ENCODE measurements at regions not wholly inside any gene's neighbourhood (a gene's known extent, or its start where the extent isn't known, plus 50 kb on each side); places are given as distances from the start of the nearest gene placed in this dataset.

DNA sequence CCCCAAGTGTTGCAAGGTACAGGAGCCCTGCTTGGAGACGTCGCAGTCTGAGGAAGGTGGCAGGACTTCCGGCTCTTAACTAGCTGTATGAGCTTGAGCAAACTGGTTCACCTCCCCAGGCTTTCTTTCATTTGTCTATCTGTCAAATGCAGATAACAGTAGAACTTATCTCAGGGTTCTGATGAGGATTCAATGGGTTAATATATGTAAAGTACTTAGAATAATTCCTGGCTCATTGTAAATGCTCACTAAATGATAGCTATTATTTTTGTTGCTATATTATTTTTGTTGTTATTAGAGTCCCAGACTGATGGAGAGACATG, 108.5 kb upstream of the IPO9 start:
- Histone ChIP-seq H3K4me1 (ENCODE audit: control insufficient read depth in 3 of 3, insufficient read depth in 2 of 3, low read depth in 1 of 3, low read length in 2 of 3) (peaks cover 0 to 15% (median 6%) of the 10 kb centered on the region in 3 donors), H3K27ac (ENCODE audit: low read depth in 1 of 3, low read length in 2 of 3) (peak overlapping the region in 2 of 3 donors; percentile 65 to 91), H3K27me3 (ENCODE audit: control insufficient read depth in 3 of 3, insufficient read depth in 3 of 3, low read length in 3 of 3) (peaks cover 0 to 3% (median 0%) of the 10 kb centered on the region in 3 donors), H3K9me3 (ENCODE audit: control insufficient read depth in 2 of 2, insufficient read depth in 1 of 2, low read depth in 1 of 2, low read length in 1 of 2) (no peaks in the 10 kb centered on the region), H3K36me3 (ENCODE audit: control insufficient read depth in 3 of 3, insufficient read depth in 2 of 3, low read depth in 1 of 3, low read length in 3 of 3) (peaks cover 0 to 13% (median 0%) of the 10 kb centered on the region in 3 donors), H3K4me3 (ENCODE audit: low read depth in 1 of 3, low read length in 3 of 3) (no peak overlapping the region)
- DNase-seq (no peak), FAIRE-seq (no peak)
- whole genome bisulfite sequencing, 3 donors: 81 to 85% (median 82%) methylated on average over 3 of the region's 3 CpGs

GRCh38 chr1:201721082-201722049, 107.6 kb upstream of the IPO9 start:
- H3K27ac ChIP-seq (ENCODE audit: low read depth in 1 of 3, low read length in 2 of 3): peak overlapping the region in 2 of 3 donors; percentile 52 to 72
- WGBS, 3 donors: 51 to 61% (median 59%) methylated on average over 13 of the region's 13 CpGs
- H3K4me3 ChIP-seq (ENCODE audit: low read depth in 1 of 3, low read length in 3 of 3): no peak overlapping the region
- H3K9me3 ChIP-seq (ENCODE audit: control insufficient read depth in 2 of 2, insufficient read depth in 1 of 2, low read depth in 1 of 2, low read length in 1 of 2): no peaks in the 10 kb centered on the region
- peaks cover 0 to 13% (median 0%) of the 10 kb centered on the region in 3 donors for H3K36me3 ChIP-seq (ENCODE audit: control insufficient read depth in 3 of 3, insufficient read depth in 2 of 3, low read depth in 1 of 3, low read length in 3 of 3)
- peaks cover 0 to 15% (median 6%) of the 10 kb centered on the region in 3 donors for H3K4me1 ChIP-seq (ENCODE audit: control insufficient read depth in 3 of 3, insufficient read depth in 2 of 3, low read depth in 1 of 3, low read length in 2 of 3)
- no peak for FAIRE-seq
- no peak for DNase-seq
- peaks cover 0 to 3% (median 0%) of the 10 kb centered on the region in 3 donors for H3K27me3 ChIP-seq (ENCODE audit: control insufficient read depth in 3 of 3, insufficient read depth in 3 of 3, low read length in 3 of 3)

DNA sequence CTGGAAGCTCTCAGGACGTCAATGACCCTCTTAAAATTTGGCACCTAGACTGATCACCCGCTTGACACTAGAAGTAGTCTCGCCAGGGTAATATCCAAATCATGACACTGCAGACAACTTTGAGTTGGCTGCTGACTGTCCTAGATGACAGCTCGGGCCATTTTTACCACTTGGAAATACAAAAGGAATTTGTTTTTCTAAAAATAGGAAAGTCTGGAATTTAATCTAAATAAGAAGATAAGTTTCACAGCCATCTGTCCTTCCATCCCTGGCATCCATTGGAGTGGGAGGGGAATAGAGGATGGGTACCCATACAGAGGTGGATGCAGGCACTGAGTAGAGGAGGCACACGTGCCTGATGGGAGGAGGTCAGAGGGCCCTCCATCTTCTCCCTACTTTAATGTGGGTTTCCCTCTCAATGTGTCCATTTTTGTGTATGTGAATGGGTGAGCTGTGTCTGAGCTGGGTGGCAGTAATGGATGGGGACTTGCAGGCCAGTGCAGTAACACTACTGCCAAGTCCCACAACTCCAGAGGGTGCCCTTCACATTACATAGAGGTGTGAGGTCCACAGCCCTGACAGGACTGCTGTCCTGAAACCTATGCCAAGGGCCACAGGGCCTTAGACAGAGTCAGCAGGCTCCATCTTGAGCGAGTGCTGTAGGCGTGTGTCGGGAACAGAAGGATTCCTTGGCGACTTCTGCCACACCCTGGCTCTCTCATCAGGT, 104.8 kb upstream of the IPO9 start:
- DNase-seq (no peak), FAIRE-seq (no peak)
- Histone ChIP-seq H3K9me3 (ENCODE audit: control insufficient read depth in 2 of 2, insufficient read depth in 1 of 2, low read depth in 1 of 2, low read length in 1 of 2) (no peaks in the 10 kb centered on the region), H3K4me1 (ENCODE audit: control insufficient read depth in 3 of 3, insufficient read depth in 2 of 3, low read depth in 1 of 3, low read length in 2 of 3) (peaks cover 0 to 15% (median 4%) of the 10 kb centered on the region in 3 donors), H3K27ac (ENCODE audit: low read depth in 1 of 3, low read length in 2 of 3) (peak overlapping the region in 2 of 3 donors; percentile 57 to 76), H3K36me3 (ENCODE audit: control insufficient read depth in 3 of 3, insufficient read depth in 2 of 3, low read depth in 1 of 3, low read length in 3 of 3) (peaks cover 0 to 3% (median 0%) of the 10 kb centered on the region in 3 donors), H3K27me3 (ENCODE audit: control insufficient read depth in 3 of 3, insufficient read depth in 3 of 3, low read length in 3 of 3) (peaks cover 0 to 3% (median 0%) of the 10 kb centered on the region in 3 donors), H3K4me3 (ENCODE audit: low read depth in 1 of 3, low read length in 3 of 3) (no peak overlapping the region)
- 52 to 68% (median 65%) methylated on average over 9 of the region's 9 CpGs for WGBS, 3 donors

DNA sequence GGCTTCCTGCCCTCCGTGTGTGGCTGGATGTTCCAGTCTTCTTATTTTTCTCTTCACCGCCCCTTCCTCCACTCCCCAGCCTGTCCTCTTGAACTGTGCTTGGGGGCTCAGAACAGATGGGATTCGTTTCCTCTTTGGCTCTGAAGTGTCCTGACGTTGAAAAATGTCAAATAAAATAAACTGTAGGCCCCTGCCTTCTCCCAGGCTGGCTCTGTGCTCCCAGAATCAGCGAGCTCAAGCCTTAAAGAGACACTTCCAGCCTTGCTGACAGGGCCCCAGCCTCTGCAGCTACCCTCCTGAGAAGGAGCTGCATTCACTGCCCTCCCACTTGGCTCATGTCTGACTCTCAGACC, 104.2 kb upstream of the IPO9 start:
- no peaks in the 10 kb centered on the region for H3K9me3 ChIP-seq (ENCODE audit: control insufficient read depth in 2 of 2, insufficient read depth in 1 of 2, low read depth in 1 of 2, low read length in 1 of 2)
- H3K27me3 ChIP-seq (ENCODE audit: control insufficient read depth in 3 of 3, insufficient read depth in 3 of 3, low read length in 3 of 3): peaks cover 0 to 3% (median 0%) of the 10 kb centered on the region in 3 donors
- H3K36me3 ChIP-seq (ENCODE audit: control insufficient read depth in 3 of 3, insufficient read depth in 2 of 3, low read depth in 1 of 3, low read length in 3 of 3): no peaks in the 10 kb centered on the region
- H3K27ac ChIP-seq (ENCODE audit: low read depth in 1 of 3, low read length in 2 of 3): peak overlapping the region in 2 of 3 donors; percentile 57 to 76
- 36 to 65% (median 62%) methylated on average over 5 of the region's 5 CpGs for WGBS, 3 donors
- H3K4me3 ChIP-seq (ENCODE audit: low read depth in 1 of 3, low read length in 3 of 3): no peak overlapping the region
- peak in 1 of 2 donors; percentile 33 for DNase-seq
- FAIRE-seq: no peak
- peaks cover 0 to 12% (median 0%) of the 10 kb centered on the region in 3 donors for H3K4me1 ChIP-seq (ENCODE audit: control insufficient read depth in 3 of 3, insufficient read depth in 2 of 3, low read depth in 1 of 3, low read length in 2 of 3)

- Histone ChIP-seq H3K9me3 (ENCODE audit: control insufficient read depth in 2 of 2, insufficient read depth in 1 of 2, low read depth in 1 of 2, low read length in 1 of 2) (no peaks in the 10 kb centered on the region), H3K27ac (ENCODE audit: low read depth in 1 of 3, low read length in 2 of 3) (no peak overlapping the region), H3K4me1 (ENCODE audit: control insufficient read depth in 3 of 3, insufficient read depth in 2 of 3, low read depth in 1 of 3, low read length in 2 of 3) (peaks cover 0 to 4% (median 0%) of the 10 kb centered on the region in 3 donors), H3K27me3 (ENCODE audit: control insufficient read depth in 3 of 3, insufficient read depth in 3 of 3, low read length in 3 of 3) (peaks cover 0 to 3% (median 0%) of the 10 kb centered on the region in 3 donors), H3K36me3 (ENCODE audit: control insufficient read depth in 3 of 3, insufficient read depth in 2 of 3, low read depth in 1 of 3, low read length in 3 of 3) (peaks cover 0 to 2% (median 0%) of the 10 kb centered on the region in 3 donors), H3K4me3 (ENCODE audit: low read depth in 1 of 3, low read length in 3 of 3) (no peak overlapping the region)
- FAIRE-seq (no peak), DNase-seq (no peak)
- WGBS, 3 donors: 57 to 74% (median 63%) methylated on average over 2 of the region's 2 CpGs
Measured at GRCh38 chr1:201726700-201727099, 102.3 kb upstream of the IPO9 start.

DNA sequence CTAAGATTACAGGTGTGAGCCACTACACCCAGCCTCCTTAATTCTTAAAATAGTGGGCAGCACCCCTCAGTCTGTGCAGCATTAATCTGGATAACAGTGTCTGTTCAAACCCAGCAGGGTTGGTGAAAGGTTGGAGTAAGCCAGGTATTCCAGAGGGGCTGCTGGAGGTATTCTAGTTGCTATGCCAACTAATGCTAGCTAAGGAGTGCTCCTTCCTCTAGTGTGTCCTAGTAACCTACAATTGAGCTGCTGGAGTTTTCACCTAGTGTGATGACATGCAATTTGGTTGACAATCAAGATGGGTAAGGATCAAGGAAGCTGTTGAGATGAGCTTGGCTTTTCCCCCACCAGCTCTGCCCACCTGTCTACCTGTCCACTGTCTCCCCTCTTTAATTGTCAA, 100.2 kb upstream of the IPO9 start:
- DNase-seq (no peak), FAIRE-seq (no peak)
- Histone ChIP-seq H3K27me3 (ENCODE audit: control insufficient read depth in 3 of 3, insufficient read depth in 3 of 3, low read length in 3 of 3) (no peaks in the 10 kb centered on the region), H3K9me3 (ENCODE audit: control insufficient read depth in 2 of 2, insufficient read depth in 1 of 2, low read depth in 1 of 2, low read length in 1 of 2) (no peaks in the 10 kb centered on the region), H3K4me3 (ENCODE audit: low read depth in 1 of 3, low read length in 3 of 3) (no peak overlapping the region), H3K36me3 (ENCODE audit: control insufficient read depth in 3 of 3, insufficient read depth in 2 of 3, low read depth in 1 of 3, low read length in 3 of 3) (peaks cover 0 to 2% (median 0%) of the 10 kb centered on the region in 3 donors), H3K4me1 (ENCODE audit: control insufficient read depth in 3 of 3, insufficient read depth in 2 of 3, low read depth in 1 of 3, low read length in 2 of 3) (peaks cover 0 to 4% (median 0%) of the 10 kb centered on the region in 3 donors), H3K27ac (ENCODE audit: low read depth in 1 of 3, low read length in 2 of 3) (no peak overlapping the region)

GRCh38 chr1:201729973-201730608, 98.9 kb upstream of the IPO9 start:
- H3K36me3 ChIP-seq (ENCODE audit: control insufficient read depth in 3 of 3, insufficient read depth in 2 of 3, low read depth in 1 of 3, low read length in 3 of 3): peaks cover 0 to 2% (median 0%) of the 10 kb centered on the region in 3 donors
- H3K4me1 ChIP-seq (ENCODE audit: control insufficient read depth in 3 of 3, insufficient read depth in 2 of 3, low read depth in 1 of 3, low read length in 2 of 3): no peaks in the 10 kb centered on the region
- H3K9me3 ChIP-seq (ENCODE audit: control insufficient read depth in 2 of 2, insufficient read depth in 1 of 2, low read depth in 1 of 2, low read length in 1 of 2): no peaks in the 10 kb centered on the region
- WGBS, 3 donors: 87 to 93% (median 90%) methylated on average over 5 of the region's 5 CpGs
- H3K27ac ChIP-seq (ENCODE audit: low read depth in 1 of 3, low read length in 2 of 3): no peak overlapping the region
- FAIRE-seq (no peak), DNase-seq (no peak)
- no peak overlapping the region for H3K4me3 ChIP-seq (ENCODE audit: low read depth in 1 of 3, low read length in 3 of 3)
- H3K27me3 ChIP-seq (ENCODE audit: control insufficient read depth in 3 of 3, insufficient read depth in 3 of 3, low read length in 3 of 3): no peaks in the 10 kb centered on the region

GRCh38 chr1:201730611-201731010, 98.3 kb upstream of the IPO9 start:
- no peak overlapping the region for H3K27ac ChIP-seq (ENCODE audit: low read depth in 1 of 3, low read length in 2 of 3)

More at GRCh38 chr1:201730611-201731010, 98.3 kb upstream of the IPO9 start:
- WGBS, 3 donors: 61 to 85% (median 70%) methylated on average over 2 of the region's 2 CpGs
- Histone ChIP-seq H3K4me1 (ENCODE audit: control insufficient read depth in 3 of 3, insufficient read depth in 2 of 3, low read depth in 1 of 3, low read length in 2 of 3) (no peaks in the 10 kb centered on the region), H3K27me3 (ENCODE audit: control insufficient read depth in 3 of 3, insufficient read depth in 3 of 3, low read length in 3 of 3) (no peaks in the 10 kb centered on the region), H3K9me3 (ENCODE audit: control insufficient read depth in 2 of 2, insufficient read depth in 1 of 2, low read depth in 1 of 2, low read length in 1 of 2) (no peaks in the 10 kb centered on the region), H3K4me3 (ENCODE audit: low read depth in 1 of 3, low read length in 3 of 3) (no peak overlapping the region), H3K36me3 (ENCODE audit: control insufficient read depth in 3 of 3, insufficient read depth in 2 of 3, low read depth in 1 of 3, low read length in 3 of 3) (peaks cover 0 to 2% (median 0%) of the 10 kb centered on the region in 3 donors)
- DNase-seq (no peak), FAIRE-seq (no peak)

All from small intestine (tissue), 7 donors.